Peyer's patch (tissue), 4 donors: ENCODE measurements at regions not wholly inside any gene's neighbourhood (a gene's known extent, or its start where the extent isn't known, plus 50 kb on each side); places are given as distances from the start of the nearest gene placed in this dataset.

Source experiments
- DNase-seq, 3 donors: peaks; one replicate each; pipeline ENCODE4 v3.0.0-alpha.2; 2017 to 2019
- H3K27ac ChIP-seq, 4 donors: fragments of 200-600 bp; sonication (generic); one replicate each; pipeline ENCODE4 v1.5.1; 2016 to 2019
- H3K27me3 ChIP-seq, 2 donors: fragments of 200-600 bp; sonication (generic); one replicate each; pipeline ENCODE4 v1.5.1; 2019
- H3K36me3 ChIP-seq, 3 donors: fragments of 200-600 bp; sonication (generic); one replicate each; pipeline ENCODE4 v1.5.1; 2016 to 2019
- H3K4me1 ChIP-seq, 4 donors: fragments of 200-600 bp; sonication (generic); one replicate each; pipeline ENCODE4 v1.5.1; 2016 to 2019
- H3K4me3 ChIP-seq, 4 donors: fragments of 200-600 bp; sonication (generic); 1 replicate in 3 of 4; 2 replicates in 1 of 4; pipeline ENCODE4 v1.5.1; 2016 to 2019; ENCODE audit warnings: mild to moderate bottlenecking in 1 of 4
- H3K9me3 ChIP-seq, 4 donors: fragments of 200-600 bp; sonication (generic); one replicate each; pipeline ENCODE4 v1.5.1; 2016 to 2019; ENCODE audit warnings: mild to moderate bottlenecking in 1 of 4
- CTCF ChIP-seq, 6 experiments: fragments of 450-650 bp in 4 of 6; fragments of 200-600 bp in 2 of 6; sonication (generic) in 1 of 6; IDR thresholded peaks; one replicate each; pipeline ENCODE4 v1.5.1; 2017 to 2019; ENCODE audit warnings: antibody characterized with exemption in 6 of 6, mild to moderate bottlenecking in 3 of 6, moderate library complexity in 1 of 6
- POLR2A ChIP-seq, 2 donors: fragments of 450-650 bp; IDR thresholded peaks; one replicate each; pipeline ENCODE4 v1.5.1; 2017; ENCODE audit warnings: antibody characterized with exemption in 2 of 2, mild to moderate bottlenecking in 2 of 2, moderate library complexity in 2 of 2

DNA sequence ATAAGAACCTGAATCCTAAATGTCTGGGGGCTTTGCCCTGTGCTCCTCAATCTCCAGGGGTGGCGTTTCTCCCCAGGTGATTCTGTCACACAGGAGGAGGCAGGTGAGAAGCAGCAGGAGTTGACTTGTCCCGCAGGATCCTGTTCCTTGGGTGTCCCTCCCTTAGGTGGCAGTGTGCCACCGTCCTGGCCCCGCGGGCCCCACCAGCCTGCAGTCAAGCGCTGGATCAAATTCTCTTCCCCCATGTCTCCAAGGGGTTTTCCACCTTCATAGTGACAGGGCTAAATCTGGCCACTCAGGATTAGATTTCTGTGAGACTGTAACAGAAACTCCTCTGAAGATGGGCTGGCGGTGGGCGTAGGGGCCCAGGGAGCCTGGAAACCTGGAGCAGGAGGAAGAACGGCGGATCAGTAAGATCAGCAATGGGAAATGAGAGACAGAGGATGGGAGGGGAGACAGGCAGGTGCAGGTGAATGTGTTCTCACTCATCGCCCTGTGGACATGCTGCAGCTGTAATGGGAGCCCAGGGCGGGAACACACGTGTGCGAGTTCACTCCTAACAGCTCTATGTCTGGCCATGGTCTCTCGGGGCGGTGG is 329.2 kb upstream of the COBL start:
- peaks cover 0 to 26% (median 3%) of the 10 kb centered on the region in 4 donors for H3K4me1 ChIP-seq
- peak in 2 of 6 experiments; percentile 10 to 14 for TF ChIP-seq CTCF (IDR thresholded peaks at IDR 0.05)
- no peak for TF ChIP-seq POLR2A (IDR thresholded peaks at IDR 0.05)
- no peaks in the 10 kb centered on the region for H3K36me3 ChIP-seq
- no peak for DNase-seq
- H3K27me3 ChIP-seq, result no peaks in the 10 kb centered on the region
- no peak overlapping the region for H3K27ac ChIP-seq
- no peaks in the 10 kb centered on the region for H3K9me3 ChIP-seq
- H3K4me3 ChIP-seq, result no peak overlapping the region

- peak in 1 of 3 donors; percentile 54 for DNase-seq
- Histone ChIP-seq H3K4me3 (no peak overlapping the region), H3K36me3 (no peaks in the 10 kb centered on the region), H3K27ac (no peak overlapping the region), H3K27me3 (no peaks in the 10 kb centered on the region), H3K4me1 (peaks cover 0 to 30% (median 5%) of the 10 kb centered on the region in 4 donors), H3K9me3 (no peaks in the 10 kb centered on the region)
- TF ChIP-seq CTCF (IDR thresholded peaks at IDR 0.05), result no peak
- no peak for TF ChIP-seq POLR2A (IDR thresholded peaks at IDR 0.05)
Measured at GRCh38 chr7:51645255-51645654, 328.6 kb upstream of the COBL start.

DNA sequence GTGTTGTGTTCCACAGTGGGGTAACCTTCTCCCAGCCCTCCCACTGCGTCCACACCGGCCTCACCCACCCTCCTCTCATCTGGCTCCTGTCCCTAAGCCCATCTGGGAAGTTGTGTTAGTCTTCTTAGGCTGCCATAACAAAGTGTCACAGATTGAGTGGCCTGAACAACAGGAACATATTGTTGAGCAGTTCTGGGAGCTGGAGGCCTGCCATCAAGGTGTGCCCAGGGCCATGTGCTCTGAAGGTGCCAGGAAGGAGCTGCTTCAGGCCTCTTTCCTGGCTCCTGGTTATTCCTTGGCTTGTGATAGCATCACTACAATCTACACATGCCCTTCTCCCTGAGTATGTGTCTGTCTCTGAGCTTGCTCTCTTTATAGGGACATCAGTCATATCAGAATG is 327.6 kb upstream of the COBL start:
- Histone ChIP-seq H3K4me1 (peaks cover 0 to 36% (median 5%) of the 10 kb centered on the region in 4 donors), H3K9me3 (no peaks in the 10 kb centered on the region), H3K36me3 (no peaks in the 10 kb centered on the region), H3K27ac (no peak overlapping the region), H3K4me3 (no peak overlapping the region), H3K27me3 (no peaks in the 10 kb centered on the region)
- DNase-seq, result peak in 2 of 3 donors; percentile 62 to 69
- no peak for TF ChIP-seq CTCF (IDR thresholded peaks at IDR 0.05)
- TF ChIP-seq POLR2A (IDR thresholded peaks at IDR 0.05), result no peak

DNA sequence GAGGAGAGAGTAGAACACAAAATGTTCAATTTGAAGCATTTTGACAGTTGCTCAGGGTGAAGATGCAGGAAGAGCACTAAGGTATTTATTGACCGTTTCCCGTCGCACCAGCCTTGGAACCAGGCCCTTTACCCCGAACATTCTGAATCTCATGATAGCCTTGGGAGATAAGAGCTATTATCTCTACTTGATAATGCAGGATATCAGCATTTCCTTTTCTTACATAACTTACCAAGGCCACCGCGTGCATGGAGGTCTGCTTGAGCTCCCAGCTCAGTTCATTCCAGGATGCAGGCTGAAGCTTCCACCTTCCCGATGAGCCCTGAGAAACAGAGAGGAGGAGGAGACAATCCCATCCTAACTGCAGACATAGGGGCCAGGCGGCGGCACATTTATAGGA is 324.2 kb upstream of the COBL start:
- H3K36me3 ChIP-seq, result no peaks in the 10 kb centered on the region
- no peak overlapping the region for H3K4me3 ChIP-seq
- H3K27ac ChIP-seq, result peak overlapping the region in 2 of 4 donors; percentile 26 to 58
- H3K4me1 ChIP-seq, result peaks cover 0 to 49% (median 7%) of the 10 kb centered on the region in 4 donors
- no peak for DNase-seq
- no peaks in the 10 kb centered on the region for H3K9me3 ChIP-seq
- H3K27me3 ChIP-seq, result no peaks in the 10 kb centered on the region
- TF ChIP-seq POLR2A (IDR thresholded peaks at IDR 0.05) (no peak), CTCF (IDR thresholded peaks at IDR 0.05) (no peak)

- DNase-seq, result no peak
- Histone ChIP-seq H3K27ac (peak overlapping the region in 2 of 4 donors; percentile 26 to 58), H3K36me3 (no peaks in the 10 kb centered on the region), H3K9me3 (no peaks in the 10 kb centered on the region), H3K4me3 (no peak overlapping the region), H3K4me1 (peaks cover 0 to 38% (median 7%) of the 10 kb centered on the region in 4 donors), H3K27me3 (no peaks in the 10 kb centered on the region)
- TF ChIP-seq CTCF (IDR thresholded peaks at IDR 0.05), result no peak
- TF ChIP-seq POLR2A (IDR thresholded peaks at IDR 0.05), result no peak
Measured at GRCh38 chr7:51639661-51640334, 323.2 kb upstream of the COBL start.
